NT2/D1 (cell line): ENCODE measurements at regions not wholly inside any gene's neighbourhood (a gene's known extent, or its start where the extent isn't known, plus 50 kb on each side); places are given as distances from the start of the nearest gene placed in this dataset.

Source experiments
- DNase-seq: peaks from one replicate; pipeline ENCODE4 v3.0.0-alpha.2; 2011; ENCODE audit warnings: low read depth, low spot score
- H3K27me3 ChIP-seq: 2 replicates; pipeline ENCODE4 v1.6.0; 2011; ENCODE audit warnings: mild to moderate bottlenecking; ENCODE audit not compliant: insufficient read length, insufficient read depth
- H3K36me3 ChIP-seq: 2 replicates; pipeline ENCODE4 v1.6.1; 2011; ENCODE audit warnings: mild to moderate bottlenecking, low read length, mixed read lengths; ENCODE audit not compliant: insufficient read depth, insufficient read length
- H3K4me1 ChIP-seq: 2 replicates; pipeline ENCODE4 v1.5.1; 2011; ENCODE audit not compliant: insufficient read depth, insufficient read length
- H3K4me3 ChIP-seq: 2 replicates; pipeline ENCODE4 v1.5.1; 2011; ENCODE audit warnings: low read depth; ENCODE audit not compliant: insufficient read length
- H3K9ac ChIP-seq: 2 replicates; pipeline ENCODE4 v1.6.0; 2011; ENCODE audit warnings: low read depth; ENCODE audit not compliant: insufficient read length
- H3K9me3 ChIP-seq: 2 replicates; pipeline ENCODE4 v1.5.1; 2011; ENCODE audit warnings: mild to moderate bottlenecking, low read length; ENCODE audit not compliant: insufficient read depth
- SUZ12 ChIP-seq: IDR thresholded peaks from 2 replicates; pipeline ENCODE4 v1.6.1; 2011; ENCODE audit not compliant: insufficient read length, insufficient read depth; ENCODE audit errors: extremely low read depth
- YY1 ChIP-seq: IDR thresholded peaks from 2 replicates; pipeline ENCODE4 v1.6.1; 2011; ENCODE audit not compliant: insufficient read length, insufficient read depth
- ZNF274 ChIP-seq: IDR thresholded peaks from 2 replicates; pipeline ENCODE4 v1.6.1; 2011; ENCODE audit warnings: mild to moderate bottlenecking, low read depth, low read length

GRCh38 chr1:36620142-36620541 lies 137.4 kb upstream of the CSF3R start:
- Histone ChIP-seq H3K4me1 (peaks cover 8% of the 10 kb centered on the region), H3K36me3 (no peaks in the 10 kb centered on the region), H3K27me3 (no peaks in the 10 kb centered on the region), H3K4me3 (no peak overlapping the region), H3K9ac (no peak overlapping the region), H3K9me3 (peaks cover 12% of the 10 kb centered on the region; the same call in 1 of the 2 replicates)
- no peak for TF ChIP-seq SUZ12
- TF ChIP-seq YY1, result no peak
- no peak for TF ChIP-seq ZNF274
- DNase-seq, result no peak

GRCh38 chr1:36614991-36615390 lies 132.3 kb upstream of the CSF3R start:
- TF ChIP-seq ZNF274, result no peak
- TF ChIP-seq SUZ12, result no peak
- TF ChIP-seq YY1, result no peak
- no peak overlapping the region for H3K4me3 ChIP-seq
- H3K9me3 ChIP-seq, result no peaks in the 10 kb centered on the region
- H3K27me3 ChIP-seq, result no peaks in the 10 kb centered on the region
- DNase-seq, result no peak
- no peaks in the 10 kb centered on the region for H3K4me1 ChIP-seq
- H3K9ac ChIP-seq, result no peak overlapping the region
- no peaks in the 10 kb centered on the region for H3K36me3 ChIP-seq

GRCh38 chr1:36614571-36614970 lies 131.9 kb upstream of the CSF3R start:
- H3K9ac ChIP-seq, result no peak overlapping the region
- TF ChIP-seq YY1 (no peak), ZNF274 (no peak), SUZ12 (no peak)

GRCh38 chr1:36613721-36614120 lies 131.0 kb upstream of the CSF3R start:
- no peaks in the 10 kb centered on the region for H3K4me1 ChIP-seq
- H3K36me3 ChIP-seq, result no peaks in the 10 kb centered on the region
- no peaks in the 10 kb centered on the region for H3K27me3 ChIP-seq
- TF ChIP-seq ZNF274, result no peak
- TF ChIP-seq YY1, result no peak
- TF ChIP-seq SUZ12, result no peak
- DNase-seq, result no peak
- H3K4me3 ChIP-seq, result no peak overlapping the region
- H3K9ac ChIP-seq, result no peak overlapping the region
- H3K9me3 ChIP-seq, result no peaks in the 10 kb centered on the region

More at GRCh38 chr1:36614571-36614970, 131.9 kb upstream of the CSF3R start:
- Histone ChIP-seq H3K27me3 (no peaks in the 10 kb centered on the region), H3K9me3 (no peaks in the 10 kb centered on the region), H3K4me3 (no peak overlapping the region), H3K4me1 (no peaks in the 10 kb centered on the region), H3K36me3 (no peaks in the 10 kb centered on the region)
- no peak for DNase-seq

GRCh38 chr1:36612881-36613280 lies 130.2 kb upstream of the CSF3R start:
- no peaks in the 10 kb centered on the region for H3K9me3 ChIP-seq
- TF ChIP-seq YY1, result no peak
- no peak for TF ChIP-seq SUZ12
- TF ChIP-seq ZNF274, result no peak
- no peak overlapping the region for H3K4me3 ChIP-seq
- no peaks in the 10 kb centered on the region for H3K36me3 ChIP-seq
- H3K4me1 ChIP-seq, result no peaks in the 10 kb centered on the region
- no peak for DNase-seq
- no peaks in the 10 kb centered on the region for H3K27me3 ChIP-seq
- no peak overlapping the region for H3K9ac ChIP-seq

- no peaks in the 10 kb centered on the region for H3K9me3 ChIP-seq
- H3K36me3 ChIP-seq, result no peaks in the 10 kb centered on the region
- no peak overlapping the region for H3K9ac ChIP-seq
- TF ChIP-seq YY1 (no peak), SUZ12 (no peak), ZNF274 (no peak)
- H3K4me3 ChIP-seq, result no peak overlapping the region
- H3K4me1 ChIP-seq, result no peaks in the 10 kb centered on the region
- DNase-seq, result no peak
- H3K27me3 ChIP-seq, result no peaks in the 10 kb centered on the region
These were observed 129.4 kb upstream of the CSF3R start for GRCh38 chr1:36612121-36612520.

GRCh38 chr1:36609241-36610027 lies 126.7 kb upstream of the CSF3R start:
- no peak overlapping the region for H3K9ac ChIP-seq
- no peak overlapping the region for H3K4me3 ChIP-seq
- no peaks in the 10 kb centered on the region for H3K27me3 ChIP-seq
- H3K36me3 ChIP-seq, result no peaks in the 10 kb centered on the region
- no peaks in the 10 kb centered on the region for H3K9me3 ChIP-seq
- peaks cover 7% of the 10 kb centered on the region for H3K4me1 ChIP-seq
- TF ChIP-seq SUZ12, result no peak
- TF ChIP-seq ZNF274, result no peak
- no peak for TF ChIP-seq YY1
- DNase-seq, result peak; percentile 90

- no peak for DNase-seq
- Histone ChIP-seq H3K9ac (no peak overlapping the region), H3K4me1 (peaks cover 7% of the 10 kb centered on the region), H3K27me3 (no peaks in the 10 kb centered on the region), H3K9me3 (no peaks in the 10 kb centered on the region), H3K4me3 (no peak overlapping the region), H3K36me3 (no peaks in the 10 kb centered on the region)
- TF ChIP-seq ZNF274 (no peak), YY1 (no peak), SUZ12 (no peak)
These were observed 125.6 kb upstream of the CSF3R start for GRCh38 chr1:36608272-36608671.
